HepG2 (cell line): ENCODE measurements at regions not wholly inside any gene's neighbourhood (a gene's known extent, or its start where the extent isn't known, plus 50 kb on each side); places are given as distances from the start of the nearest gene placed in this dataset.

ENCODE experiments used
- AHDC1 ChIP-seq: sonication (generic); formaldehyde crosslinking; IDR thresholded peaks from 2 replicates; pipeline ENCODE4 v1.5.1; 2020; ENCODE audit warnings: mild to moderate bottlenecking, missing genetic modification reagents, borderline replicate concordance
- BORCS8-MEF2B ChIP-seq: sonication (generic); formaldehyde crosslinking; IDR thresholded peaks from 2 replicates; pipeline ENCODE4 v1.8.0; 2022; ENCODE audit warnings: mild to moderate bottlenecking, missing genetic modification reagents
- DBP ChIP-seq: sonication (generic); formaldehyde crosslinking; IDR thresholded peaks from 2 replicates; pipeline ENCODE4 v1.4.0; 2020; ENCODE audit warnings: missing genetic modification reagents; ENCODE audit errors: not compliant biosample characterization
- FOXJ3 ChIP-seq: sonication (generic); formaldehyde crosslinking; IDR thresholded peaks from 2 replicates; pipeline ENCODE4 v1.4.0; 2020; ENCODE audit warnings: missing genetic modification reagents, mild to moderate bottlenecking, borderline replicate concordance
- HNF4G ChIP-seq, 2 experiments: sonication (generic) in 1 of 2; formaldehyde crosslinking in 1 of 2; IDR thresholded peaks; 2 replicates each; pipeline versions ENCODE4 v1.4.0 to v1.6.1; 2011 to 2020; ENCODE audit warnings: borderline replicate concordance in 2 of 2, low read depth in 2 of 2, mild to moderate bottlenecking in 2 of 2, low read length in 1 of 2, missing genetic modification reagents in 1 of 2, moderate library complexity in 1 of 2
- KDM4B ChIP-seq: sonication (generic); formaldehyde crosslinking; IDR thresholded peaks from 2 replicates; pipeline ENCODE4 v1.4.0; 2020; ENCODE audit warnings: missing genetic modification reagents
- MLLT10 ChIP-seq: sonication (generic); formaldehyde crosslinking; IDR thresholded peaks from 2 replicates; pipeline ENCODE4 v1.4.0; 2020; ENCODE audit warnings: missing genetic modification reagents
- ZFYVE20 ChIP-seq: sonication (generic); formaldehyde crosslinking; IDR thresholded peaks from 2 replicates; pipeline ENCODE4 v1.8.0; 2023; ENCODE audit warnings: low read depth, mild to moderate bottlenecking, moderate library complexity, missing genetic modification reagents, borderline replicate concordance
- ZKSCAN1 ChIP-seq: fragments of 150-350 bp; IDR thresholded peaks from 2 replicates; pipeline ENCODE4 v1.6.1; 2014; ENCODE audit warnings: low read length
- ZNF598 ChIP-seq: sonication (generic); formaldehyde crosslinking; IDR thresholded peaks from 2 replicates; pipeline ENCODE4 v1.5.1; 2020; ENCODE audit warnings: mild to moderate bottlenecking, missing genetic modification reagents, borderline replicate concordance
- ZNF607 ChIP-seq: sonication (generic); formaldehyde crosslinking; IDR thresholded peaks from 2 replicates; pipeline ENCODE4 v1.5.1; 2020; ENCODE audit warnings: missing genetic modification reagents, mild to moderate bottlenecking, borderline replicate concordance
- ZNF614 ChIP-seq: IDR thresholded peaks from 2 replicates; pipeline ENCODE4 v1.6.1; 2018; ENCODE audit warnings: missing biosample characterization, missing genetic modification reagents, inconsistent platforms, borderline replicate concordance
- ZNF615 ChIP-seq: sonication (generic); formaldehyde crosslinking; IDR thresholded peaks from 2 replicates; pipeline ENCODE4 v1.5.0; 2020; ENCODE audit warnings: mild to moderate bottlenecking, missing genetic modification reagents, borderline replicate concordance
- ZSCAN12 ChIP-seq: sonication (generic); formaldehyde crosslinking; IDR thresholded peaks from 2 replicates; pipeline ENCODE4 v1.9.0; 2021; ENCODE audit warnings: mild to moderate bottlenecking, missing genetic modification reagents
- TF ChIP-seq, protein P1 (sequence below): fragments of 450-650 bp; IDR thresholded peaks from 2 replicates; pipeline ENCODE4 v1.6.1; 2016
- TF ChIP-seq, protein P2 (sequence below): sonication (generic); formaldehyde crosslinking; IDR thresholded peaks from 2 replicates; pipeline ENCODE4 v1.5.0; 2020; ENCODE audit warnings: missing genetic modification reagents, mild to moderate bottlenecking, borderline replicate concordance
- TF ChIP-seq, protein P3 (sequence below), 2 experiments: sonication (generic) in 1 of 2; formaldehyde crosslinking in 1 of 2; IDR thresholded peaks; 2 replicates each; pipeline versions ENCODE4 v1.5.1 to v1.6.1; 2011 to 2020; ENCODE audit warnings: borderline replicate concordance in 1 of 2, low read depth in 1 of 2, low read length in 1 of 2, mild to moderate bottlenecking in 1 of 2, missing genetic modification reagents in 1 of 2, moderate library complexity in 1 of 2

DNA sequence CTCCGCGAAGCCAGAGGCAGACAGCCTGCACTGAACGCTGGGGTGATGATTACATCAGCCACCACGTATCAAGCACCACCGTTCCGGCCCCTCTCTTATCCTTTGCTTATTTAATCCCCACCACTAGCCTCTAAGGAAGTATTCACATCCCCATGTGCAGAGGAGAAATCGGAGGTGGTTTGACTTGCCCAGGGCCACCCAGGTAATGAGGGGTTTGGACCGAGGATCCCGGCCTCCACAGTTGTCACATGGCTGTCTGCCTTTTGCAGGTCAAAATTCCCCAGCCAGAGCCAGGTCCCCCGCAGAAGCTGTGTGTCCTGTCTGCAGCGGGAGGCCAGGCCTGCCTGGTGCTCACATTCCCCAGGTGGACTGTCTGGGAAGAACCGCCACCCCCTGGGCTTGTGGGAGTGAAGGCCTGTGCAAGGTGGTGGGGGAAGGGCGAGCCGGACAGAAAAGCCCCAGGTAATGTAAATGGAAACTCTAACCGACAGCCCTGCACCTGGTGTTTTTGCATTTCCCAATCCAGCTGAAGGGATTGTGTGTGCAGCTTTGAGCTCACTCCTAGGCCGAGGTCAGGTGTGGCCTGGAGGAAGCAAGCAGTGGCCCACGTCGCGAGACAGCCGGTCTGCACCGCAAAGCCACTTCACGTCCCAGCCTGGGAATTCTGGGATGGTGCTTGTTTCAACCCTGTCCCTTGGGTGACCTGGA, 108.5 kb upstream of the ID2 start (continued):
- TF ChIP-seq, protein P1, sequence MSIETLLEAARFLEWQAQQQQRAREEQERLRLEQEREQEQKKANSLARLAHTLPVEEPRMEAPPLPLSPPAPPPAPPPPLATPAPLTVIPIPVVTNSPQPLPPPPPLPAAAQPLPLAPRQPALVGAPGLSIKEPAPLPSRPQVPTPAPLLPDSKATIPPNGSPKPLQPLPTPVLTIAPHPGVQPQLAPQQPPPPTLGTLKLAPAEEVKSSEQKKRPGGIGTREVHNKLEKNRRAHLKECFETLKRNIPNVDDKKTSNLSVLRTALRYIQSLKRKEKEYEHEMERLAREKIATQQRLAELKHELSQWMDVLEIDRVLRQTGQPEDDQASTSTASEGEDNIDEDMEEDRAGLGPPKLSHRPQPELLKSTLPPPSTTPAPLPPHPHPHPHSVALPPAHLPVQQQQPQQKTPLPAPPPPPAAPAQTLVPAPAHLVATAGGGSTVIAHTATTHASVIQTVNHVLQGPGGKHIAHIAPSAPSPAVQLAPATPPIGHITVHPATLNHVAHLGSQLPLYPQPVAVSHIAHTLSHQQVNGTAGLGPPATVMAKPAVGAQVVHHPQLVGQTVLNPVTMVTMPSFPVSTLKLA: no peak
- no peak for TF ChIP-seq AHDC1 (CRISPR knock-in tag)
- TF ChIP-seq, protein P2, sequence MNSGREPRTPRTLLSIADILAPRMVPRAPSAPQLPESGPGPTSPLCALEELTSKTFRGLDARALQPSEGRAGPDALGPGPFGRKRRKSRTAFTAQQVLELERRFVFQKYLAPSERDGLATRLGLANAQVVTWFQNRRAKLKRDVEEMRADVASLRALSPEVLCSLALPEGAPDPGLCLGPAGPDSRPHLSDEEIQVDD: no peak
- TF ChIP-seq MLLT10: no peak
- TF ChIP-seq, protein P3, sequence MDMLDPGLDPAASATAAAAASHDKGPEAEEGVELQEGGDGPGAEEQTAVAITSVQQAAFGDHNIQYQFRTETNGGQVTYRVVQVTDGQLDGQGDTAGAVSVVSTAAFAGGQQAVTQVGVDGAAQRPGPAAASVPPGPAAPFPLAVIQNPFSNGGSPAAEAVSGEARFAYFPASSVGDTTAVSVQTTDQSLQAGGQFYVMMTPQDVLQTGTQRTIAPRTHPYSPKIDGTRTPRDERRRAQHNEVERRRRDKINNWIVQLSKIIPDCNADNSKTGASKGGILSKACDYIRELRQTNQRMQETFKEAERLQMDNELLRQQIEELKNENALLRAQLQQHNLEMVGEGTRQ (IDR thresholded peaks at IDR 0.05; ENCODE audit: low read depth, low read length): no peak
- TF ChIP-seq, protein P3 (CRISPR knock-in tag; IDR thresholded peaks at IDR 0.05; ENCODE audit: borderline replicate concordance): no peak
- TF ChIP-seq BORCS8-MEF2B (CRISPR knock-in tag): peak; percentile 71; the same call in 1 of the 2 replicates
- TF ChIP-seq ZNF607 (CRISPR knock-in tag): peak; percentile 61; the same call in 1 of the 2 replicates
- TF ChIP-seq DBP (CRISPR knock-in tag): no peak
- TF ChIP-seq HNF4G (IDR thresholded peaks at IDR 0.05; ENCODE audit: borderline replicate concordance, low read depth, low read length): no peak
- no peak for TF ChIP-seq HNF4G (CRISPR knock-in tag; IDR thresholded peaks at IDR 0.05; ENCODE audit: borderline replicate concordance, low read depth)
- no peak for TF ChIP-seq ZKSCAN1
- TF ChIP-seq ZFYVE20: 0 out of 2 replicates have a peak, but pooled peaks have one; percentile 36
- no peak for TF ChIP-seq KDM4B (CRISPR knock-in tag)
- no peak for TF ChIP-seq ZNF614 (CRISPR knock-in tag)
- no peak for TF ChIP-seq ZNF598 (CRISPR knock-in tag)
- no peak for TF ChIP-seq ZSCAN12 (CRISPR knock-in tag)
- TF ChIP-seq ZNF615 (CRISPR knock-in tag): no peak
- TF ChIP-seq FOXJ3 (CRISPR knock-in tag): no peak
